SU-DHL-6 (cell line): ENCODE measurements at regions not wholly inside any gene's neighbourhood (a gene's known extent, or its start where the extent isn't known, plus 50 kb on each side); places are given as distances from the start of the nearest gene placed in this dataset.

Experiments used
- H2AFZ ChIP-seq: fragments of 200-600 bp; sonication (generic); 2 replicates; pipeline ENCODE4 v1.6.1; 2014; ENCODE audit warnings: low read depth, mild to moderate bottlenecking, moderate library complexity, mixed read lengths, antibody characterized with exemption, low read length; ENCODE audit not compliant: severe bottlenecking
- H3F3A ChIP-seq: fragments of 200-600 bp; shearing (Covaris generic); 2 replicates; pipeline ENCODE4 v1.6.0; 2016; ENCODE audit warnings: antibody characterized with exemption, mild to moderate bottlenecking; ENCODE audit not compliant: insufficient read depth
- H3K27ac ChIP-seq: fragments of 200-600 bp; sonication (generic); 2 replicates; pipeline ENCODE4 v1.5.1; 2016; ENCODE audit warnings: low read depth, mild to moderate bottlenecking, low read length, moderate library complexity, mixed read lengths
- H3K27me3 ChIP-seq: fragments of 200-600 bp; sonication (generic), shearing (Covaris generic); 2 replicates; pipeline ENCODE4 v1.6.0; 2014; ENCODE audit warnings: mild to moderate bottlenecking, low read length
- H3K36me3 ChIP-seq: fragments of 200-600 bp; sonication (generic); 2 replicates; pipeline ENCODE4 v1.6.1; 2014; ENCODE audit warnings: mild to moderate bottlenecking, low read length, mixed read lengths
- H3K4me2 ChIP-seq: fragments of 300-600, 200-600 bp; shearing (Covaris generic), sonication (generic); 2 replicates; pipeline ENCODE4 v1.6.0; 2014; ENCODE audit warnings: low read length, low read depth, mild to moderate bottlenecking; ENCODE audit not compliant: poor library complexity, severe bottlenecking
- H3K4me3 ChIP-seq: fragments of 200-600 bp; sonication (generic); 2 replicates; pipeline ENCODE4 v1.5.1; 2014; ENCODE audit warnings: antibody characterized with exemption, low read length, mild to moderate bottlenecking, mixed read lengths; ENCODE audit not compliant: insufficient read depth, poor library complexity, severe bottlenecking
- H3K79me2 ChIP-seq: fragments of 200-600 bp; sonication (generic); 2 replicates; pipeline ENCODE4 v1.6.1; 2014; ENCODE audit warnings: mild to moderate bottlenecking, low read length, moderate library complexity; ENCODE audit not compliant: insufficient read depth
- H3K9ac ChIP-seq: fragments of 200-600 bp; sonication (generic); 2 replicates; pipeline ENCODE4 v1.7.0; 2014; ENCODE audit warnings: mild to moderate bottlenecking, low read length
- H3K9me2 ChIP-seq: fragments of 200-600 bp; sonication (generic); replicated peaks from 2 replicates; pipeline ENCODE4 v1.6.1; 2014; ENCODE audit warnings: low read length; ENCODE audit not compliant: insufficient read depth
- H3K9me3 ChIP-seq: fragments of 200-600 bp; sonication (generic); 2 replicates; pipeline ENCODE4 v1.6.1; 2014; ENCODE audit warnings: low read length, mixed read lengths; ENCODE audit not compliant: insufficient read depth
- H4K20me1 ChIP-seq: fragments of 200-600 bp; sonication (generic); 2 replicates; pipeline ENCODE4 v1.6.1; 2014; ENCODE audit warnings: low read depth, mild to moderate bottlenecking, antibody characterized with exemption, low read length, moderate library complexity, mixed read lengths
- EZH2phosphoT487 ChIP-seq: fragments of 200-600 bp; sonication (generic), shearing (Covaris generic); conservative IDR thresholded peaks from 2 replicates; pipeline ENCODE4 v1.6.1; 2018; ENCODE audit warnings: mild to moderate bottlenecking, antibody characterized with exemption, low read length, moderate library complexity, mixed read lengths
- TF ChIP-seq, protein P1 (sequence below): fragments of 200-600 bp; sonication (generic); IDR thresholded peaks from one replicate; pipeline ENCODE4 v1.5.1; 2017; ENCODE audit warnings: antibody characterized with exemption, mild to moderate bottlenecking, low read length, moderate library complexity; ENCODE audit not compliant: insufficient read depth, poor library complexity, severe bottlenecking

DNA sequence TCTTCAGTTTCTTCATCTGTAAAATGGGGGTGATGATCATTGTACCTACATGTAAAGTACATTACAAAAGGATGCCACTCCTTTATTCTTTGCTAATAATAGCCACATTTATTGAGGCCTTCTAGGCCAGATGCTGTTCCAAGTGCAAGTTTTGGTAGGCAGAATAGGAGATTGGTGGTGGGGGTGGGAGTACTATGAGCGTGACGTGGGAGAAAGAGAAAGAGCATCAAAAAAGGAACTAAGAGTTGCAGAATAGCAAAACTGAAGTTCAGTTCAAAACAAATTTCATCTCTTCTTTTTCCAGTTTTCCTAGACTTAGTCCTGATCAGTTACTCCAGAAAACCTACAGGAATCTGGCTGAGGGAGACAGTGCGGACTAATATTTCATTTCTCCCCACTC, 174.1 kb downstream of the SNX18 start:
- Histone ChIP-seq H3K4me2 (no peak overlapping the region), H2AFZ (no peak overlapping the region), H3F3A (no peaks in the 10 kb centered on the region), H3K27me3 (no peaks in the 10 kb centered on the region), H3K27ac (no peak overlapping the region), H3K9me3 (no peaks in the 10 kb centered on the region), H3K4me3 (no peak overlapping the region), H4K20me1 (no peaks in the 10 kb centered on the region), H3K79me2 (no peaks in the 10 kb centered on the region), H3K36me3 (no peaks in the 10 kb centered on the region), H3K9ac (no peak overlapping the region), H3K9me2 (no peaks in the 10 kb centered on the region)
- TF ChIP-seq, protein P1, sequence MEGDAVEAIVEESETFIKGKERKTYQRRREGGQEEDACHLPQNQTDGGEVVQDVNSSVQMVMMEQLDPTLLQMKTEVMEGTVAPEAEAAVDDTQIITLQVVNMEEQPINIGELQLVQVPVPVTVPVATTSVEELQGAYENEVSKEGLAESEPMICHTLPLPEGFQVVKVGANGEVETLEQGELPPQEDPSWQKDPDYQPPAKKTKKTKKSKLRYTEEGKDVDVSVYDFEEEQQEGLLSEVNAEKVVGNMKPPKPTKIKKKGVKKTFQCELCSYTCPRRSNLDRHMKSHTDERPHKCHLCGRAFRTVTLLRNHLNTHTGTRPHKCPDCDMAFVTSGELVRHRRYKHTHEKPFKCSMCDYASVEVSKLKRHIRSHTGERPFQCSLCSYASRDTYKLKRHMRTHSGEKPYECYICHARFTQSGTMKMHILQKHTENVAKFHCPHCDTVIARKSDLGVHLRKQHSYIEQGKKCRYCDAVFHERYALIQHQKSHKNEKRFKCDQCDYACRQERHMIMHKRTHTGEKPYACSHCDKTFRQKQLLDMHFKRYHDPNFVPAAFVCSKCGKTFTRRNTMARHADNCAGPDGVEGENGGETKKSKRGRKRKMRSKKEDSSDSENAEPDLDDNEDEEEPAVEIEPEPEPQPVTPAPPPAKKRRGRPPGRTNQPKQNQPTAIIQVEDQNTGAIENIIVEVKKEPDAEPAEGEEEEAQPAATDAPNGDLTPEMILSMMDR = no peak
- no peak for TF ChIP-seq EZH2phosphoT487

DNA sequence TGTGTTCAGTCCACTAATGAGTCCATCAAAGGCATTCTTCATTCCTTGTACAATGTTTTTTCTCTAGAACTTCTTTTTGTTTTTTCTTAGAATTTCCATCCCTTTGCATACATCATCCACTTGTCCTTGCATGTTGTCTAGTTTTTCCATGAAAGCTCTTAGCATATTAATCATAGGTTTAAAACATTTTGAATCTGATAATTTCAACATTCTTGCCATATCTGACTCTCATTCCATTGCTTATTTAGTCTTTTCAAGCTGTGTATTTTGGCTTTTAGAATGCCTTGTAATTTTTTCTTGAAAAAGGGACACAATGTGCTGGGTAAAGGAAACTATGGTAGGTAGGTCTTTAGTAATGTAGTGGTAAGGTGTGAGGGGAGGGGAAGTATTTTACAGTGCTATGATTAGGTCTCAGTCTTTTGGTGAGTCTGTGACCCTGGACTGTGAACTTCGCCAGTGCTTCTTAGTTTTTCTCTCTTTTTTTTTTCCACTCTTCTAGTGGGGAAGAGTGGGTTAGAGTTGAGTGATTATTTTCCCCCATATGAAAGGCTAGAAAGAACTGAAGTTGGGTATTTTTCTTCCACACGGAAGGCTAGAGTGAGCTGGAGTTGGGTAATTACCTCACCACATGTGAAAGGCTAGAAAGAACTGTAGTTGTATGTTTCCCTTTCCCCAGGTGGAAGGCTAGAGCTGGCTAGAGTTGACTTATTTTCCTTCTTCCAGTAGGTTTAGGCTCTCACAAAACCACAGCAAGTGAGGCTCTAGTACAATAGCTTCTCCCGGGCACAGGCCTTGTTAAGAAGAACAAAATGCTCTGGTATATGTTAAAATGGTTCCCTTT, 172.1 kb downstream of the SNX18 start:
- TF ChIP-seq EZH2phosphoT487 = no peak
- TF ChIP-seq, protein P1 = no peak
- no peaks in the 10 kb centered on the region for H3K9me3 ChIP-seq
- H3K27ac ChIP-seq = no peak overlapping the region
- H3K27me3 ChIP-seq = no peaks in the 10 kb centered on the region
- H3K79me2 ChIP-seq = no peaks in the 10 kb centered on the region
- H3K9ac ChIP-seq = no peak overlapping the region
- no peaks in the 10 kb centered on the region for H3K9me2 ChIP-seq
- H2AFZ ChIP-seq = no peak overlapping the region
- H4K20me1 ChIP-seq = no peaks in the 10 kb centered on the region
- H3K4me3 ChIP-seq = no peak overlapping the region
- H3F3A ChIP-seq = no peaks in the 10 kb centered on the region
- no peaks in the 10 kb centered on the region for H3K36me3 ChIP-seq
- no peak overlapping the region for H3K4me2 ChIP-seq

DNA sequence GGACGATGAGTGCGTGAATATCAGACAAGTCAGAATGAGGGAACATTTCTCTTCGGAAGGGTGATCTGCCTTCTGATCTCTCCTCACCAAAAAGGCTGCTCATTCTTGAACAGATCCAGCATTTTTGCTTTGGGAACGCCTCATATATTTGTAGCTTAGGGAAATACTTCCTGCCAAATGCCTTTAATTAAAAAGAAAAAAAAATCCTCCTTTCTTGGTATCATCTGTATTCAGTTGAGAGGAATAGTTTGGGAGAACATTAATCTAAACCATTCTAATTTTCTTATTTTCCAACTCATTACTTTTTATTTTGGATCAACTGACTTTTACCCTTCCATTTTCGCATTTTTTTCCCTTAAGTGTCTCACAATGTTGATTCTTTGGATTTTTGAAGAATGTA, 163.4 kb downstream of the SNX18 start:
- no peaks in the 10 kb centered on the region for H3F3A ChIP-seq
- H3K36me3 ChIP-seq = no peaks in the 10 kb centered on the region
- H3K9me3 ChIP-seq = no peaks in the 10 kb centered on the region
- H3K4me2 ChIP-seq = no peak overlapping the region
- H4K20me1 ChIP-seq = no peaks in the 10 kb centered on the region
- H3K9me2 ChIP-seq = no peaks in the 10 kb centered on the region
- no peak overlapping the region for H3K4me3 ChIP-seq
- H3K27me3 ChIP-seq = no peaks in the 10 kb centered on the region
- H3K27ac ChIP-seq = no peak overlapping the region
- no peak overlapping the region for H3K9ac ChIP-seq
- H3K79me2 ChIP-seq = no peaks in the 10 kb centered on the region
- TF ChIP-seq, protein P1 = no peak
- TF ChIP-seq EZH2phosphoT487 = no peak
- H2AFZ ChIP-seq = no peak overlapping the region
